H1 (cell line): ENCODE measurements at regions not wholly inside any gene's neighbourhood (a gene's known extent, or its start where the extent isn't known, plus 50 kb on each side); places are given as distances from the start of the nearest gene placed in this dataset.

Experiments
- CTCF ChIA-PET: fragments of 300-600 bp; sonication (Branson Sonifier 250); formaldehyde crosslinking; loops from one replicate; lab custom pipeline; 2021; ENCODE audit not compliant: partially characterized antibody; lab: Charles Lee
- POLR2A ChIA-PET: fragments of 300-600 bp; sonication (Branson Sonifier 250); formaldehyde crosslinking; loops from one replicate; lab custom pipeline; 2021; ENCODE audit warnings: inconsistent platforms; ENCODE audit not compliant: partially characterized antibody; lab: Charles Lee
- DNase-seq, 2 experiments: peaks; one replicate each; pipeline versions ENCODE4 v3.0.0 to v3.0.0-alpha.2; 2010 to 2022; ENCODE audit warnings: low spot score in 2 of 2, low read depth in 1 of 2, mixed read lengths in 1 of 2
- FAIRE-seq: peaks from 2 replicates; lab custom pipeline; 2011; peaks lifted over from hg19 to GRCh38; lab: Jason Lieb, UNC
- H2AFZ ChIP-seq: 2 replicates; pipeline ENCODE4 v1.8.1; 2012; ENCODE audit warnings: low read length, inconsistent platforms
- H2AK5ac ChIP-seq: 2 replicates; pipeline ENCODE4 v1.6.1; 2013; ENCODE audit warnings: low read depth, low read length
- H2BK120ac ChIP-seq: replicated peaks from 2 replicates; pipeline ENCODE3; 2013; ENCODE audit warnings: low read depth, low read length, inconsistent platforms
- H2BK12ac ChIP-seq: 2 replicates; pipeline ENCODE4 v1.6.1; 2013; ENCODE audit warnings: low read depth, low read length
- H2BK15ac ChIP-seq: 2 replicates; pipeline ENCODE4 v1.6.1; 2013; ENCODE audit warnings: low read length
- H2BK20ac ChIP-seq: 2 replicates; pipeline ENCODE4 v1.6.1; 2013; ENCODE audit warnings: low read length
- H2BK5ac ChIP-seq: 2 replicates; pipeline ENCODE4 v1.6.1; 2013; ENCODE audit warnings: low read depth, low read length
- H3K14ac ChIP-seq: 2 replicates; pipeline ENCODE4 v1.6.1; 2013; ENCODE audit warnings: inconsistent platforms; ENCODE audit not compliant: insufficient read length
- H3K18ac ChIP-seq: 2 replicates; pipeline ENCODE4 v1.6.1; 2013; ENCODE audit warnings: low read length; ENCODE audit errors: extremely low read depth
- H3K23ac ChIP-seq: 2 replicates; pipeline ENCODE4 v1.6.1; 2013; ENCODE audit warnings: inconsistent platforms; ENCODE audit not compliant: insufficient read length
- H3K23me2 ChIP-seq: 2 replicates; pipeline ENCODE4 v1.6.1; 2013; ENCODE audit warnings: low read depth, low read length
- H3K27ac ChIP-seq: 2 replicates; pipeline ENCODE4 v1.6.1; 2011; ENCODE audit warnings: low read depth, low read length, inconsistent platforms
- H3K27me3 ChIP-seq, 4 experiments: replicated peaks in 1 of 4; 1 replicate in 1 of 4; 2 replicates in 3 of 4; pipeline versions ENCODE4 v1.6.1 to v1.8.1; 2011 to 2013; ENCODE audit warnings: low read length in 3 of 4, mild to moderate bottlenecking in 3 of 4, inconsistent platforms in 2 of 4, mixed read lengths in 2 of 4, moderate library complexity in 1 of 4; ENCODE audit not compliant: control insufficient read depth in 3 of 4, insufficient read depth in 3 of 4; ENCODE audit errors: extremely low read depth in 1 of 4
- H3K36me3 ChIP-seq, 4 experiments: 2 replicates each; pipeline versions ENCODE4 v1.6.1 to v1.8.1; 2011 to 2013; ENCODE audit warnings: mild to moderate bottlenecking in 4 of 4, low read length in 3 of 4, moderate library complexity in 2 of 4, control low read depth in 1 of 4, inconsistent platforms in 1 of 4; ENCODE audit not compliant: insufficient read depth in 4 of 4, control insufficient read depth in 2 of 4
- H3K4ac ChIP-seq: replicated peaks from 2 replicates; pipeline ENCODE3; 2013; ENCODE audit warnings: low read length, low read depth, mixed read lengths, inconsistent platforms; ENCODE audit not compliant: insufficient read length
- H3K4me1 ChIP-seq, 4 experiments: replicated peaks in 1 of 4; 1 replicate in 1 of 4; 2 replicates in 3 of 4; pipeline versions ENCODE4 v1.6.1 to v1.8.1; 2011 to 2013; ENCODE audit warnings: low read length in 3 of 4, inconsistent platforms in 2 of 4, mixed read lengths in 1 of 4; ENCODE audit not compliant: insufficient read depth in 4 of 4, control insufficient read depth in 3 of 4
- H3K4me2 ChIP-seq, 2 experiments: 2 replicates each; pipeline versions ENCODE4 v1.6.1 to v1.8.1; 2011 to 2013; ENCODE audit warnings: low read depth in 2 of 2, low read length in 2 of 2, control low read depth in 1 of 2, inconsistent platforms in 1 of 2, mild to moderate bottlenecking in 1 of 2; ENCODE audit not compliant: insufficient read depth in 1 of 2
- H3K4me3 ChIP-seq, 4 experiments: fragments of 200-600, 300-600 bp in 1 of 4; sonication (generic), shearing (Covaris generic), sonication (Bioruptor Twin) in 1 of 4; 2 replicates each; pipeline versions ENCODE4 v1.5.1 to v1.8.1; 2011 to 2016; ENCODE audit warnings: low read length in 4 of 4, low read depth in 3 of 4, control low read depth in 2 of 4, inconsistent platforms in 2 of 4, mild to moderate bottlenecking in 2 of 4, mixed read lengths in 1 of 4, moderate library complexity in 1 of 4; ENCODE audit not compliant: insufficient read depth in 2 of 4; ENCODE audit errors: extremely low read depth in 1 of 4
- H3K56ac ChIP-seq: replicated peaks from 2 replicates; pipeline ENCODE3; 2013; ENCODE audit warnings: low read depth, mild to moderate bottlenecking, mixed read lengths, low read length, inconsistent platforms; ENCODE audit not compliant: insufficient read length
- H3K79me1 ChIP-seq: 2 replicates; pipeline ENCODE4 v1.6.1; 2013; ENCODE audit warnings: low read depth, low read length, control low read depth
- H3K79me2 ChIP-seq, 2 experiments: 2 replicates each; pipeline versions ENCODE4 v1.6.1 to v1.8.1; 2012 to 2013; ENCODE audit warnings: low read length in 2 of 2, mild to moderate bottlenecking in 2 of 2, inconsistent platforms in 1 of 2; ENCODE audit not compliant: insufficient read depth in 2 of 2, control insufficient read depth in 1 of 2
- H3K9ac ChIP-seq, 4 experiments: replicated peaks in 1 of 4; 1 replicate in 1 of 4; 2 replicates in 3 of 4; pipeline versions ENCODE4 v1.6.1 to v1.8.1; 2011 to 2013; ENCODE audit warnings: low read depth in 3 of 4, low read length in 3 of 4, control low read depth in 2 of 4, mild to moderate bottlenecking in 2 of 4, moderate library complexity in 2 of 4, inconsistent platforms in 1 of 4; ENCODE audit errors: extremely low read depth in 1 of 4
- H3K9me3 ChIP-seq, 2 experiments: 2 replicates each; pipeline versions ENCODE4 v1.6.1 to v1.8.1; 2012 to 2013; ENCODE audit warnings: mild to moderate bottlenecking in 2 of 2, moderate library complexity in 2 of 2, control low read depth in 1 of 2, inconsistent platforms in 1 of 2, low read depth in 1 of 2, low read length in 1 of 2, mixed read lengths in 1 of 2; ENCODE audit not compliant: insufficient read depth in 2 of 2
- H4K20me1 ChIP-seq, 2 experiments: replicated peaks in 1 of 2; 2 replicates each; pipeline versions ENCODE3 to v1.8.1; 2011 to 2013; ENCODE audit warnings: inconsistent platforms in 2 of 2, low read length in 2 of 2, mild to moderate bottlenecking in 1 of 2; ENCODE audit not compliant: insufficient read depth in 2 of 2, control insufficient read depth in 1 of 2
- H4K5ac ChIP-seq: 2 replicates; pipeline ENCODE4 v1.6.1; 2013; ENCODE audit warnings: low read length, low read depth, mixed read lengths, inconsistent platforms; ENCODE audit not compliant: insufficient read length
- H4K8ac ChIP-seq: 2 replicates; pipeline ENCODE4 v1.8.0; 2013; ENCODE audit warnings: mild to moderate bottlenecking, moderate library complexity, low read length, inconsistent platforms; ENCODE audit not compliant: insufficient read depth; ENCODE audit errors: extremely low read depth
- H4K91ac ChIP-seq: replicated peaks from 2 replicates; pipeline ENCODE3; 2013; ENCODE audit warnings: low read length, mixed read lengths, inconsistent platforms; ENCODE audit not compliant: insufficient read length
- ASH2L ChIP-seq: fragments of 200-600, 300-600 bp; sonication (generic); IDR thresholded peaks from one replicate; pipeline ENCODE4 v1.7.1; 2017; ENCODE audit warnings: low read length
- CEBPB ChIP-seq: IDR thresholded peaks from 2 replicates; pipeline ENCODE4 v1.6.1; 2012; ENCODE audit warnings: low read depth, low read length
- CHD2 ChIP-seq: IDR thresholded peaks from 2 replicates; pipeline ENCODE4 v1.6.1; 2012; ENCODE audit warnings: low read length, improper control_type of control experiment
- EGR1 ChIP-seq: IDR thresholded peaks from 2 replicates; pipeline ENCODE4 v1.6.1; 2011; ENCODE audit warnings: low read depth, low read length, borderline replicate concordance
- NRF1 ChIP-seq: IDR thresholded peaks from 2 replicates; pipeline ENCODE4 v1.6.1; 2011; ENCODE audit warnings: mild to moderate bottlenecking, low read depth, low read length, improper control_type of control experiment
- POLR2A ChIP-seq, 2 experiments: IDR thresholded peaks; 1 replicate in 1 of 2; 2 replicates in 1 of 2; pipeline ENCODE4 v1.6.1; 2011; ENCODE audit warnings: low read depth in 2 of 2, low read length in 2 of 2, mild to moderate bottlenecking in 2 of 2; ENCODE audit errors: control extremely low read depth in 1 of 2
- POLR2AphosphoS5 ChIP-seq: IDR thresholded peaks from 2 replicates; pipeline ENCODE4 v1.6.1; 2011; ENCODE audit warnings: low read depth, low read length
- YY1 ChIP-seq: IDR thresholded peaks from 2 replicates; pipeline ENCODE4 v1.6.1; 2011; ENCODE audit warnings: low read depth, mild to moderate bottlenecking, low read length
- ZNF274 ChIP-seq: IDR thresholded peaks from 2 replicates; pipeline ENCODE4 v1.7.0; 2012; ENCODE audit warnings: low read length, borderline replicate concordance; ENCODE audit errors: extremely low read depth
- TF ChIP-seq, protein P1 (sequence below): IDR thresholded peaks from 2 replicates; pipeline ENCODE4 v1.6.1; 2011; ENCODE audit warnings: low read length, improper control_type of control experiment
- TF ChIP-seq, protein P2 (sequence below): IDR thresholded peaks from 2 replicates; pipeline ENCODE4 v1.6.1; 2012; ENCODE audit warnings: inconsistent platforms

DNA sequence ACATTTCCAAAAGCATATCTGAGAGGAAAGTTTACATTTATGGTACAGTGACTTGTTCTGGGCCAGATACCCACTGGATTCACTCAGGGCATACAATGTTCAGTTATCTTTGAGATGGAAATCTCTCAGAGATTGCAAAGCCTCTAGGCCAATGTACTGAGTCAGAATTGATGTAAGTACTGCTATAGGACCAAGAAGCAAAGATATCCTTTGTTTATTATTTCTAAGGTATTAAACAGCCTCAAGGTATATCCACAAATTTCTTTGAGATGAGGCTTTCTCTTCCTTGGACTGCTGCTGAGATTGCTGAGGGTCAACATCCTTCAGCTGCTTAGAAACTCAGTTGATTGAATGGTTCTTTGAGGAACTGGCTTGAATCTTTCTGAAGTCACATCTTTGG lies 484.0 kb downstream of the METTL15 start:
- Histone ChIP-seq H4K20me1 (no peaks in the 10 kb centered on the region), H3K27ac (no peak overlapping the region), H2BK120ac (no peak overlapping the region), H3K23me2 (no peaks in the 10 kb centered on the region), H3K27me3 (no peaks in the 10 kb centered on the region), H2AFZ (no peak overlapping the region), H4K8ac (no peak overlapping the region), H3K9ac (no peak overlapping the region), H4K5ac (no peak overlapping the region), H3K36me3 (no peaks in the 10 kb centered on the region), H3K56ac (no peak overlapping the region), H2AK5ac (no peak overlapping the region), H2BK20ac (no peak overlapping the region), H3K79me1 (no peaks in the 10 kb centered on the region), H3K4me3 (no peak overlapping the region), H2BK12ac (no peak overlapping the region), H2BK5ac (no peak overlapping the region), H3K14ac (no peak overlapping the region), H3K23ac (no peak overlapping the region), H4K91ac (no peak overlapping the region), H3K4ac (no peak overlapping the region), H2BK15ac (no peak overlapping the region), H3K4me2 (no peak overlapping the region), H3K18ac (no peak overlapping the region), H3K4me1 (no peaks in the 10 kb centered on the region), H3K9me3 (no peaks in the 10 kb centered on the region; a peak in 1 of 4 replicates), H3K79me2 (no peaks in the 10 kb centered on the region)
- POLR2A ChIA-PET: no interaction called here
- FAIRE-seq (no peak), DNase-seq (no peak)
- CTCF ChIA-PET: interaction anchor here (0.6 to 1.3 kb wide), 2 partner anchors 225 to 821 kb away, joined by 3 read pairs; no protein-coding TSS in a partner anchor
- TF ChIP-seq ZNF274 (no peak), YY1 (no peak), ASH2L (no peak), POLR2AphosphoS5 (no peak), EGR1 (no peak), POLR2A (IDR thresholded peaks at IDR 0.05; ENCODE audit: control extremely low read depth in 1 of 2, low read depth in 2 of 2, low read length in 2 of 2) (no peak), NRF1 (no peak), CEBPB (no peak), CHD2 (no peak)
- TF ChIP-seq, protein P1, sequence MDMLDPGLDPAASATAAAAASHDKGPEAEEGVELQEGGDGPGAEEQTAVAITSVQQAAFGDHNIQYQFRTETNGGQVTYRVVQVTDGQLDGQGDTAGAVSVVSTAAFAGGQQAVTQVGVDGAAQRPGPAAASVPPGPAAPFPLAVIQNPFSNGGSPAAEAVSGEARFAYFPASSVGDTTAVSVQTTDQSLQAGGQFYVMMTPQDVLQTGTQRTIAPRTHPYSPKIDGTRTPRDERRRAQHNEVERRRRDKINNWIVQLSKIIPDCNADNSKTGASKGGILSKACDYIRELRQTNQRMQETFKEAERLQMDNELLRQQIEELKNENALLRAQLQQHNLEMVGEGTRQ: no peak
- TF ChIP-seq, protein P2, sequence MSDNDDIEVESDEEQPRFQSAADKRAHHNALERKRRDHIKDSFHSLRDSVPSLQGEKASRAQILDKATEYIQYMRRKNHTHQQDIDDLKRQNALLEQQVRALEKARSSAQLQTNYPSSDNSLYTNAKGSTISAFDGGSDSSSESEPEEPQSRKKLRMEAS: no peak
